ENCODE measurements at regions not wholly inside any gene's neighbourhood (a gene's known extent, or its start where the extent isn't known, plus 50 kb on each side); places are given as distances from the start of the nearest gene placed in this dataset.

GRCh38 chr3:104452697-104453096 lies 914.0 kb upstream of the ALCAM start:
- no peaks in the 10 kb centered on the region for H3K27me3 ChIP-seq (ENCODE audit: insufficient read depth, poor library complexity, severe bottlenecking)

DNA sequence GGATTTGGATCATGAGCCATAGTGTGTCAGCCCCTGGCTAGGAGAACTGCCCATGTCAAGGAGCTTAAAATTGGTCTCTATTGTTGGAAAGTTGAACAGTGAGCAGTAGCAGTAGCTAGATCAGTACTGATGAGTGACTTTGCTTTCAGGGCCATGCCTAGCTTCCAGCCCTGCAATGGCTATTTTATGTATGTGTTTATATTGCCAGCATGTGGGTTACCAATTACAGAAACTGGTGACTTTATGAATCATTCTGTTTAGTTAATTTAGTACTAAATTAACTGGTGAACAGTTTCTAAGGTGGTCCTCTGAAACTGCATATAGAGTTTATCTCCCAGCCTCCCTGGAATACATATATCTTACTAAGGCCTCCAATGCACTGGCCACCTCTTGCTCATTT lies 908.1 kb upstream of the ALCAM start:
- TF ChIP-seq GABPA (IDR thresholded peaks at IDR 0.05; ENCODE audit: low read depth) = no peak
- TF ChIP-seq, protein P1, sequence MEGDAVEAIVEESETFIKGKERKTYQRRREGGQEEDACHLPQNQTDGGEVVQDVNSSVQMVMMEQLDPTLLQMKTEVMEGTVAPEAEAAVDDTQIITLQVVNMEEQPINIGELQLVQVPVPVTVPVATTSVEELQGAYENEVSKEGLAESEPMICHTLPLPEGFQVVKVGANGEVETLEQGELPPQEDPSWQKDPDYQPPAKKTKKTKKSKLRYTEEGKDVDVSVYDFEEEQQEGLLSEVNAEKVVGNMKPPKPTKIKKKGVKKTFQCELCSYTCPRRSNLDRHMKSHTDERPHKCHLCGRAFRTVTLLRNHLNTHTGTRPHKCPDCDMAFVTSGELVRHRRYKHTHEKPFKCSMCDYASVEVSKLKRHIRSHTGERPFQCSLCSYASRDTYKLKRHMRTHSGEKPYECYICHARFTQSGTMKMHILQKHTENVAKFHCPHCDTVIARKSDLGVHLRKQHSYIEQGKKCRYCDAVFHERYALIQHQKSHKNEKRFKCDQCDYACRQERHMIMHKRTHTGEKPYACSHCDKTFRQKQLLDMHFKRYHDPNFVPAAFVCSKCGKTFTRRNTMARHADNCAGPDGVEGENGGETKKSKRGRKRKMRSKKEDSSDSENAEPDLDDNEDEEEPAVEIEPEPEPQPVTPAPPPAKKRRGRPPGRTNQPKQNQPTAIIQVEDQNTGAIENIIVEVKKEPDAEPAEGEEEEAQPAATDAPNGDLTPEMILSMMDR (IDR thresholded peaks at IDR 0.05; ENCODE audit: insufficient read depth, low read length) = no peak
- TF ChIP-seq POLR2AphosphoS5 (IDR thresholded peaks at IDR 0.05; ENCODE audit: low read depth) = no peak
- no peak for TF ChIP-seq SPI1 (IDR thresholded peaks at IDR 0.05; ENCODE audit: borderline replicate concordance, low read depth)
- TF ChIP-seq, protein P2, sequence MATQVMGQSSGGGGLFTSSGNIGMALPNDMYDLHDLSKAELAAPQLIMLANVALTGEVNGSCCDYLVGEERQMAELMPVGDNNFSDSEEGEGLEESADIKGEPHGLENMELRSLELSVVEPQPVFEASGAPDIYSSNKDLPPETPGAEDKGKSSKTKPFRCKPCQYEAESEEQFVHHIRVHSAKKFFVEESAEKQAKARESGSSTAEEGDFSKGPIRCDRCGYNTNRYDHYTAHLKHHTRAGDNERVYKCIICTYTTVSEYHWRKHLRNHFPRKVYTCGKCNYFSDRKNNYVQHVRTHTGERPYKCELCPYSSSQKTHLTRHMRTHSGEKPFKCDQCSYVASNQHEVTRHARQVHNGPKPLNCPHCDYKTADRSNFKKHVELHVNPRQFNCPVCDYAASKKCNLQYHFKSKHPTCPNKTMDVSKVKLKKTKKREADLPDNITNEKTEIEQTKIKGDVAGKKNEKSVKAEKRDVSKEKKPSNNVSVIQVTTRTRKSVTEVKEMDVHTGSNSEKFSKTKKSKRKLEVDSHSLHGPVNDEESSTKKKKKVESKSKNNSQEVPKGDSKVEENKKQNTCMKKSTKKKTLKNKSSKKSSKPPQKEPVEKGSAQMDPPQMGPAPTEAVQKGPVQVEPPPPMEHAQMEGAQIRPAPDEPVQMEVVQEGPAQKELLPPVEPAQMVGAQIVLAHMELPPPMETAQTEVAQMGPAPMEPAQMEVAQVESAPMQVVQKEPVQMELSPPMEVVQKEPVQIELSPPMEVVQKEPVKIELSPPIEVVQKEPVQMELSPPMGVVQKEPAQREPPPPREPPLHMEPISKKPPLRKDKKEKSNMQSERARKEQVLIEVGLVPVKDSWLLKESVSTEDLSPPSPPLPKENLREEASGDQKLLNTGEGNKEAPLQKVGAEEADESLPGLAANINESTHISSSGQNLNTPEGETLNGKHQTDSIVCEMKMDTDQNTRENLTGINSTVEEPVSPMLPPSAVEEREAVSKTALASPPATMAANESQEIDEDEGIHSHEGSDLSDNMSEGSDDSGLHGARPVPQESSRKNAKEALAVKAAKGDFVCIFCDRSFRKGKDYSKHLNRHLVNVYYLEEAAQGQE (IDR thresholded peaks at IDR 0.05; ENCODE audit: insufficient replicate concordance, low read depth) = no peak
- Histone ChIP-seq H3K27me3 (ENCODE audit: insufficient read depth, poor library complexity, severe bottlenecking) (no peaks in the 10 kb centered on the region), H3K27ac (replicated peaks) (no peak overlapping the region), H3K4me3 (replicated peaks; ENCODE audit: insufficient read depth, low read length) (no peak overlapping the region)
- DNase-seq (ENCODE audit: low read depth in 1 of 2, low spot score in 1 of 2) = no peak

More at GRCh38 chr3:104452697-104453096, 914.0 kb upstream of the ALCAM start:
- H3K4me3 ChIP-seq (replicated peaks; ENCODE audit: insufficient read depth, low read length) = no peak overlapping the region
- H3K27ac ChIP-seq (replicated peaks) = no peak overlapping the region
- no peak for DNase-seq (ENCODE audit: low read depth in 1 of 2, low spot score in 1 of 2)
- no peak for TF ChIP-seq SPI1 (IDR thresholded peaks at IDR 0.05; ENCODE audit: borderline replicate concordance, low read depth)
- TF ChIP-seq, protein P2 (IDR thresholded peaks at IDR 0.05; ENCODE audit: insufficient replicate concordance, low read depth) = no peak
- TF ChIP-seq, protein P1 (IDR thresholded peaks at IDR 0.05; ENCODE audit: insufficient read depth, low read length) = no peak
- no peak for TF ChIP-seq GABPA (IDR thresholded peaks at IDR 0.05; ENCODE audit: low read depth)
- TF ChIP-seq POLR2AphosphoS5 (IDR thresholded peaks at IDR 0.05; ENCODE audit: low read depth) = no peak

GRCh38 chr3:104460477-104461406 lies 906.0 kb upstream of the ALCAM start:
- Histone ChIP-seq H3K27me3 (ENCODE audit: insufficient read depth, poor library complexity, severe bottlenecking) (no peaks in the 10 kb centered on the region), H3K4me3 (replicated peaks; ENCODE audit: insufficient read depth, low read length) (no peak overlapping the region), H3K27ac (replicated peaks) (no peak overlapping the region)
- TF ChIP-seq GABPA (IDR thresholded peaks at IDR 0.05; ENCODE audit: low read depth) (no peak), SPI1 (IDR thresholded peaks at IDR 0.05; ENCODE audit: borderline replicate concordance, low read depth) (no peak), POLR2AphosphoS5 (IDR thresholded peaks at IDR 0.05; ENCODE audit: low read depth) (no peak)
- TF ChIP-seq, protein P1 (IDR thresholded peaks at IDR 0.05; ENCODE audit: insufficient read depth, low read length) = no peak
- TF ChIP-seq, protein P2 (IDR thresholded peaks at IDR 0.05; ENCODE audit: insufficient replicate concordance, low read depth) = no peak
- DNase-seq (ENCODE audit: low read depth in 1 of 2, low spot score in 1 of 2) = no peak

Data from HL-60 (cell line).